Lower lobe of right lung (tissue), 2 donors: ENCODE measurements at regions not wholly inside any gene's neighbourhood (a gene's known extent, or its start where the extent isn't known, plus 50 kb on each side); places are given as distances from the start of the nearest gene placed in this dataset.

ENCODE experiments used
- ATAC-seq, 2 donors: fragments of 200-7000 bp; cut with Tn5 transposase; one replicate each; pipeline ENCODE4 v1.9.1; 2020 to 2022; ENCODE audit warnings: mild to moderate bottlenecking in 2 of 2, moderate library complexity in 2 of 2
- DNase-seq: peaks from one replicate; pipeline ENCODE4 v3.0.0-alpha.2; 2020
- H3K27ac ChIP-seq: fragments of 200-600 bp; one replicate; pipeline ENCODE4 v1.8.0; 2022
- H3K27me3 ChIP-seq: fragments of 200-600 bp; one replicate; pipeline ENCODE4 v1.8.0; 2022; ENCODE audit warnings: low read depth
- H3K36me3 ChIP-seq: fragments of 200-600 bp; one replicate; pipeline ENCODE4 v1.8.0; 2022; ENCODE audit warnings: mild to moderate bottlenecking
- H3K4me1 ChIP-seq: fragments of 200-600 bp; one replicate; pipeline ENCODE4 v1.8.0; 2022
- H3K4me3 ChIP-seq: fragments of 200-600 bp; one replicate; pipeline ENCODE4 v1.8.0; 2022; ENCODE audit warnings: mild to moderate bottlenecking
- H3K9me3 ChIP-seq: fragments of 200-600 bp; one replicate; pipeline ENCODE4 v1.8.0; 2022
- intact Hi-C: fragments of 100-400 bp; cut with DNase I; formaldehyde crosslinking; loops from one replicate; pipeline ENCODE4 v1.11.0; 2022
- TF ChIP-seq, protein P1 (sequence below): fragments of 200-600 bp; IDR thresholded peaks from one replicate; pipeline ENCODE4 v1.8.0; 2022; ENCODE audit warnings: antibody characterized with exemption, mild to moderate bottlenecking
- donor health status: DM: no; HTN: yes; CAD: no; lungs with severe emphysema.

DNA sequence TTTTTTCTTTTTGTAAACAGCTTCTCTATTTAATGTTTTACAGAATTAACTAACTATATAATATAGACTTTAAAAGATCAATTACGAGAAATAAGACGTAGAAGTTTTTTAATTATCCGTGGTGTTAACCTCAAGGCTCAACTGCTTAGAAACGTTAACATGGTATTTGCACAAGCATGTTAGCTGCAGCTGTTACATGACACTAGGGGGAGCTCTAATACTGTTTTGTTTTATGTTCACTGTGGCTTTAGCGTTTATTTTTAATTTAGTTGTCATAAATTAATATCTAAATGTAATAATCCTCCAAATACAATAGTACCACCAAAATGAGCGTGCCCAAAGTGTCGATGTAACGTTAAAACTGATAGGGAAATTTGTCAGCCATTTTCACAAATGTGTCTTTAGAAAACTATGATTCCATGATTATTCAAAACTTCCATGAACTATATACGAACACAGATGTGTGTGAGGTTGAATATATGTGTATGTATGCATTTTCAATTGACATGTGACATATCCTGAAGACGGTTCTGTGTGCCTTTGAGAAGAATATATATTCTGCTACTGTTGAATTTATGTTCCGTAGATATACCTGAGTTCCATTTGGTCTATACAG, 828.8 kb upstream of the MBL2 start:
- intact Hi-C loops: no loop called here
- H3K4me3 ChIP-seq: no peak overlapping the region
- H3K36me3 ChIP-seq: no peaks in the 10 kb centered on the region
- H3K27me3 ChIP-seq: no peaks in the 10 kb centered on the region
- H3K27ac ChIP-seq: no peak overlapping the region
- no peaks in the 10 kb centered on the region for H3K4me1 ChIP-seq
- DNase-seq: no peak
- no peaks in the 10 kb centered on the region for H3K9me3 ChIP-seq
- TF ChIP-seq, protein P1, sequence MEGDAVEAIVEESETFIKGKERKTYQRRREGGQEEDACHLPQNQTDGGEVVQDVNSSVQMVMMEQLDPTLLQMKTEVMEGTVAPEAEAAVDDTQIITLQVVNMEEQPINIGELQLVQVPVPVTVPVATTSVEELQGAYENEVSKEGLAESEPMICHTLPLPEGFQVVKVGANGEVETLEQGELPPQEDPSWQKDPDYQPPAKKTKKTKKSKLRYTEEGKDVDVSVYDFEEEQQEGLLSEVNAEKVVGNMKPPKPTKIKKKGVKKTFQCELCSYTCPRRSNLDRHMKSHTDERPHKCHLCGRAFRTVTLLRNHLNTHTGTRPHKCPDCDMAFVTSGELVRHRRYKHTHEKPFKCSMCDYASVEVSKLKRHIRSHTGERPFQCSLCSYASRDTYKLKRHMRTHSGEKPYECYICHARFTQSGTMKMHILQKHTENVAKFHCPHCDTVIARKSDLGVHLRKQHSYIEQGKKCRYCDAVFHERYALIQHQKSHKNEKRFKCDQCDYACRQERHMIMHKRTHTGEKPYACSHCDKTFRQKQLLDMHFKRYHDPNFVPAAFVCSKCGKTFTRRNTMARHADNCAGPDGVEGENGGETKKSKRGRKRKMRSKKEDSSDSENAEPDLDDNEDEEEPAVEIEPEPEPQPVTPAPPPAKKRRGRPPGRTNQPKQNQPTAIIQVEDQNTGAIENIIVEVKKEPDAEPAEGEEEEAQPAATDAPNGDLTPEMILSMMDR: peak; percentile 83
- peak in 1 of 2 donors; percentile 63 for ATAC-seq

DNA sequence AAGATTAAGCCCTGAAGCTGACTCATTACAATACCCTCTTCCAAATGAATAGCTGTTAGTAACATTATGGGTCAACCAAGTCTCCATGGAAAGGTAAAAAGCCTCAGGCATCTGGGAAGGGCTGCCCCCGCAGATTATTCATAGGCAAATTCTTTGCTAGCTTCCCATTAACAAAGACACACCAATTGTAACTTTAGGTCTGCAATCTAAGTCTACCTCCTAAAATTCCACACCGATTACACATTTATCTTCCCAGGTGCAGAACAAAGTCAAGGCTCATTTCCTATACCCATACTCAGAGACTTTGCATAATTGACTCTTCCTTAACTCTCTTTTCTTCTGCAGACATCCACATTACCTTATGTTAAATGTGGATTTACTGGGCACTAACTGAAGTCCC, 826.3 kb upstream of the MBL2 start:
- no peaks in the 10 kb centered on the region for H3K4me1 ChIP-seq
- TF ChIP-seq, protein P1: no peak
- DNase-seq (no peak), ATAC-seq (no peak)
- no peaks in the 10 kb centered on the region for H3K9me3 ChIP-seq
- intact Hi-C loops: no loop called here
- H3K27me3 ChIP-seq: no peaks in the 10 kb centered on the region
- H3K27ac ChIP-seq: no peak overlapping the region
- H3K4me3 ChIP-seq: no peak overlapping the region
- H3K36me3 ChIP-seq: no peaks in the 10 kb centered on the region

DNA sequence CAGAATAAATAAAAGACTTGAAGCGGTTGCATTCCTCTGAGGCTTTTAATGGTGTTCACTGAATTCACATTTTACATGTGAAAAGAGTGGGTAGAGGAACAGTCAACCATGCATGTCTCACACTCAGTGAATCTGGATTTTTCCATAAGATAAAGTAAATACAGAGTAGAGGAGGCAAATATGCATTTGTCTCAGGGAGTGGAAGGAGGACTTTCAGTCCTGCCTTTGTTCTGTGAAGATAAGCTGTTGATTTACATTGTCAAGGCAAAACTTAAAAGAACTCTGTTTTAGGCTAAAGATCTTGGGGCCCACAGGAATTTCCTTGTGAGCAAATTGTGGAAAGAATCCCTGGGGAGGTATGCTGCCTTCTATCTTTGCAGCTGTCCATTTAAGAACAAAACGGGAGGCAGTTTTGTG, 825.3 kb upstream of the MBL2 start:
- DNase-seq (no peak), ATAC-seq (no peak)
- Histone ChIP-seq H3K4me3 (no peak overlapping the region), H3K27ac (no peak overlapping the region), H3K4me1 (no peaks in the 10 kb centered on the region), H3K9me3 (no peaks in the 10 kb centered on the region), H3K27me3 (no peaks in the 10 kb centered on the region), H3K36me3 (no peaks in the 10 kb centered on the region)
- TF ChIP-seq, protein P1: no peak
- intact Hi-C loops: no loop called here

- H3K4me1 ChIP-seq: no peaks in the 10 kb centered on the region
- no peaks in the 10 kb centered on the region for H3K9me3 ChIP-seq
- DNase-seq (no peak), ATAC-seq (no peak)
- H3K36me3 ChIP-seq: no peaks in the 10 kb centered on the region
- intact Hi-C loops: no loop called here
- H3K27me3 ChIP-seq: no peaks in the 10 kb centered on the region
- TF ChIP-seq, protein P1: no peak
- H3K27ac ChIP-seq: no peak overlapping the region
- H3K4me3 ChIP-seq: no peak overlapping the region
Measured at GRCh38 chr10:53580465-53580864, 807.9 kb upstream of the MBL2 start.

DNA sequence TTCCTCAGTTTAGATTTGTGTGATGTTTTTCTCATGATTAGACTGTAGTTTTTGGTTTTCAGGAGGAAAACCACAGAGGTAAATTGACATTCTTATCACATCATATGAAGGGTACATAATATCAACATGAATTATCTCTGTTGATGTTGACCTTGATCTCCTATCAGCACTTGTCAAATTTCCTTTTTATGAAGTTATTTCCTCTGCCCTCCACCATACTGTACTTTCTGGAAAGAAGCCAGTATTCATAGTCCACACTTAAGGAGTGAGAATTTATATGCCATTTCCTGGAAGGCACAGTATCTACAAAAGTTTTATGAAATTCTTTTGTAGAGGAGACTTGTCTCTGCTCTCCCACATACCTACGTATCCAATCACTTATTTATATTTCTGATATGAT, 807.2 kb upstream of the MBL2 start:
- no peaks in the 10 kb centered on the region for H3K36me3 ChIP-seq
- no peak for DNase-seq
- no peaks in the 10 kb centered on the region for H3K27me3 ChIP-seq
- H3K4me3 ChIP-seq: no peak overlapping the region
- TF ChIP-seq, protein P1: no peak
- no peaks in the 10 kb centered on the region for H3K4me1 ChIP-seq
- no peak for ATAC-seq
- no peaks in the 10 kb centered on the region for H3K9me3 ChIP-seq
- no peak overlapping the region for H3K27ac ChIP-seq
- intact Hi-C loops: no loop called here
